WTC11 (cell line): ENCODE measurements at regions not wholly inside any gene's neighbourhood (a gene's known extent, or its start where the extent isn't known, plus 50 kb on each side); places are given as distances from the start of the nearest gene placed in this dataset.

ENCODE experiments used
- FOXP4 ChIP-seq: sonication (generic); formaldehyde crosslinking; IDR thresholded peaks from 2 replicates; pipeline ENCODE4 v1.8.0; 2022; ENCODE audit warnings: mild to moderate bottlenecking, missing genetic modification reagents
- JAZF1 ChIP-seq: fragments of 250-450 bp; sonication (Bioruptor Pico); IDR thresholded peaks from 2 replicates; pipeline ENCODE4 v1.9.0; 2021; ENCODE audit warnings: moderate library complexity, mild to moderate bottlenecking, inconsistent platforms
- SMAD3 ChIP-seq: sonication (generic); formaldehyde crosslinking; IDR thresholded peaks from 2 replicates; pipeline ENCODE4 v1.8.0; 2022; ENCODE audit warnings: missing genetic modification reagents, mild to moderate bottlenecking, borderline replicate concordance
- ZBTB21 ChIP-seq: sonication (generic); formaldehyde crosslinking; IDR thresholded peaks from 2 replicates; pipeline ENCODE4 v1.8.1; 2023; ENCODE audit warnings: mild to moderate bottlenecking, missing genetic modification reagents, borderline replicate concordance
- ZNF263 ChIP-seq: sonication (generic); formaldehyde crosslinking; IDR thresholded peaks from 2 replicates; pipeline ENCODE4 v1.8.1; 2022; ENCODE audit warnings: low read depth, mild to moderate bottlenecking, moderate library complexity, missing genetic modification reagents
- TF ChIP-seq, protein P1 (sequence below): fragments of 200-600 bp; IDR thresholded peaks from 2 replicates; pipeline ENCODE4 v1.8.0; 2022; ENCODE audit warnings: antibody characterized with exemption

DNA sequence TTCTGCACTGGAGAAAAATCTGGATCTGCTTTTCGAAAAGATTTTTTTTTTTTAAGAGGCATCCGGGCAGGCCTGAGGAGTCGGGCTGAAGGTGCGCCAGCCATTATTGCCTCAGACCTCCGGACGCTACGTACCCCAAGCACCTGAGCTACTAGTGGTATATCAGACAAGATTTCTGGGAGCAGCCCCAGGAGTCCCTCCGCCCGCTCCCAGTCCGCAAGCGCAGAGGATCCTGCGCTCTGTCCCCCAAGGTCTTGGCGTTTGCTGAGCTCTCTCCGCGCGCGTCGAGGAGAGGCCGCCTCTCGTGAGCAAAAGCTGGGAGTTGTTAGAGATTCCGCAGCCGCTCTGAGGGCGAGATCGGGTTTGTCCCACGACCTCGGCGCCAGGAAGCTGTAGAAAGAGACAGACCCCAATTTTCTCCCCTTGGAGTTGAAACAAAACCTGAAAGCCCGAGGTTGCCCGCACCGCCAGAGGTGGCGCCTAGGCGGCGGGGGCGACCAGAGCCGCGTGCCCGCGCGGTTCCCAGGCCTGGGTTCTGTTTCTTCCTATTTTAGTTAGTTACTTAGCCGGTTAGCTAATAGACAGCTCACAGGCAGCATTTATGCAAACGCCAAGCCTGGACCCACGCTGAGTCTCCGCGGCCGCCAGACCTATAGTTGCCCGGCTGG, 72.5 kb upstream of the POLG start:
- no peak for TF ChIP-seq SMAD3 (CRISPR knock-in tag)
- TF ChIP-seq, protein P1, sequence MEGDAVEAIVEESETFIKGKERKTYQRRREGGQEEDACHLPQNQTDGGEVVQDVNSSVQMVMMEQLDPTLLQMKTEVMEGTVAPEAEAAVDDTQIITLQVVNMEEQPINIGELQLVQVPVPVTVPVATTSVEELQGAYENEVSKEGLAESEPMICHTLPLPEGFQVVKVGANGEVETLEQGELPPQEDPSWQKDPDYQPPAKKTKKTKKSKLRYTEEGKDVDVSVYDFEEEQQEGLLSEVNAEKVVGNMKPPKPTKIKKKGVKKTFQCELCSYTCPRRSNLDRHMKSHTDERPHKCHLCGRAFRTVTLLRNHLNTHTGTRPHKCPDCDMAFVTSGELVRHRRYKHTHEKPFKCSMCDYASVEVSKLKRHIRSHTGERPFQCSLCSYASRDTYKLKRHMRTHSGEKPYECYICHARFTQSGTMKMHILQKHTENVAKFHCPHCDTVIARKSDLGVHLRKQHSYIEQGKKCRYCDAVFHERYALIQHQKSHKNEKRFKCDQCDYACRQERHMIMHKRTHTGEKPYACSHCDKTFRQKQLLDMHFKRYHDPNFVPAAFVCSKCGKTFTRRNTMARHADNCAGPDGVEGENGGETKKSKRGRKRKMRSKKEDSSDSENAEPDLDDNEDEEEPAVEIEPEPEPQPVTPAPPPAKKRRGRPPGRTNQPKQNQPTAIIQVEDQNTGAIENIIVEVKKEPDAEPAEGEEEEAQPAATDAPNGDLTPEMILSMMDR = no peak
- TF ChIP-seq FOXP4 (CRISPR knock-in tag) = no peak
- no peak for TF ChIP-seq ZBTB21
- no peak for TF ChIP-seq JAZF1 (CRISPR knock-in tag)
- no peak for TF ChIP-seq ZNF263
